ENCODE measurements at regions not wholly inside any gene's neighbourhood (a gene's known extent, or its start where the extent isn't known, plus 50 kb on each side); places are given as distances from the start of the nearest gene placed in this dataset.

GRCh38 chr13:80284290-80284689 lies 56.6 kb downstream of the SPRY2 start:
- DNase-seq = no peak

GRCh38 chr13:80278706-80279105 lies 62.2 kb downstream of the SPRY2 start:
- no peak for DNase-seq

- DNase-seq = no peak
Measured at GRCh38 chr13:80276371-80277289, 64.3 kb downstream of the SPRY2 start.

GRCh38 chr13:80274643-80275042 lies 66.3 kb downstream of the SPRY2 start:
- no peak for DNase-seq

GRCh38 chr13:80273718-80274117 lies 67.2 kb downstream of the SPRY2 start:
- DNase-seq = no peak

- DNase-seq = no peak
Measured at GRCh38 chr13:80265348-80265747, 75.6 kb downstream of the SPRY2 start.

- DNase-seq = no peak
Measured at GRCh38 chr13:80263745-80264513, 77.0 kb downstream of the SPRY2 start.

GRCh38 chr13:80262051-80262695 lies 78.8 kb downstream of the SPRY2 start:
- no peak for DNase-seq

- DNase-seq = no peak
Measured at GRCh38 chr13:80259159-80259558, 81.8 kb downstream of the SPRY2 start.

- DNase-seq = no peak
Measured at GRCh38 chr13:80256352-80256932, 84.5 kb downstream of the SPRY2 start.

- no peak for DNase-seq
Measured at GRCh38 chr13:80255946-80256345, 85.0 kb downstream of the SPRY2 start.

- DNase-seq = no peak
Measured at GRCh38 chr13:80251403-80251802, 89.5 kb downstream of the SPRY2 start.

GRCh38 chr13:80250213-80250810 lies 90.6 kb downstream of the SPRY2 start:
- no peak for DNase-seq

GRCh38 chr13:80249516-80250212 lies 91.3 kb downstream of the SPRY2 start:
- DNase-seq = no peak

- DNase-seq = no peak
Measured at GRCh38 chr13:80245162-80245733, 95.7 kb downstream of the SPRY2 start.

GRCh38 chr13:80244574-80244973 lies 96.4 kb downstream of the SPRY2 start:
- DNase-seq = no peak

GRCh38 chr13:80242728-80243427 lies 98.0 kb downstream of the SPRY2 start:
- no peak for DNase-seq

- DNase-seq = no peak
Measured at GRCh38 chr13:80239571-80240255, 101.2 kb downstream of the SPRY2 start.

- DNase-seq = no peak
Measured at GRCh38 chr13:80239116-80239515, 101.8 kb downstream of the SPRY2 start.

- DNase-seq = no peak
Measured at GRCh38 chr13:80237646-80238045, 103.3 kb downstream of the SPRY2 start.

- DNase-seq = no peak
Measured at GRCh38 chr13:80235967-80236302, 105.0 kb downstream of the SPRY2 start.

Data from activated CD4-positive, alpha-beta T cell treated with anti-CD3 and anti-CD28 coated beads for 1 hour (primary cell).